ENCODE measurements at regions not wholly inside any gene's neighbourhood (a gene's known extent, or its start where the extent isn't known, plus 50 kb on each side); places are given as distances from the start of the nearest gene placed in this dataset.

- no peak for DNase-seq
Measured at GRCh38 chr17:33516645-33517044, 223.6 kb upstream of the ASIC2 start.

- DNase-seq, result no peak
Measured at GRCh38 chr17:33517746-33518145, 224.7 kb upstream of the ASIC2 start.

GRCh38 chr17:33519692-33520091 is 226.6 kb upstream of the ASIC2 start:
- no peak for DNase-seq

- DNase-seq, result no peak
Measured at GRCh38 chr17:33520426-33521330, 227.6 kb upstream of the ASIC2 start.

- DNase-seq, result no peak
Measured at GRCh38 chr17:33521784-33522183, 228.7 kb upstream of the ASIC2 start.

- DNase-seq, result no peak
Measured at GRCh38 chr17:33522623-33523022, 229.5 kb upstream of the ASIC2 start.

- DNase-seq, result no peak
Measured at GRCh38 chr17:33523577-33523981, 230.5 kb upstream of the ASIC2 start.

- DNase-seq, result no peak
Measured at GRCh38 chr17:33525186-33525585, 232.1 kb upstream of the ASIC2 start.

GRCh38 chr17:33526717-33527116 is 233.6 kb upstream of the ASIC2 start:
- DNase-seq, result no peak

GRCh38 chr17:33527290-33527689 is 234.2 kb upstream of the ASIC2 start:
- DNase-seq, result no peak

GRCh38 chr17:33528846-33529245 is 235.8 kb upstream of the ASIC2 start:
- no peak for DNase-seq

GRCh38 chr17:33529816-33530215 is 236.7 kb upstream of the ASIC2 start:
- no peak for DNase-seq

GRCh38 chr17:33531311-33531710 is 238.2 kb upstream of the ASIC2 start:
- no peak for DNase-seq

GRCh38 chr17:33534087-33534486 is 241.0 kb upstream of the ASIC2 start:
- no peak for DNase-seq

- no peak for DNase-seq
Measured at GRCh38 chr17:33545124-33545523, 252.0 kb upstream of the ASIC2 start.

GRCh38 chr17:33550261-33550660 is 257.2 kb upstream of the ASIC2 start:
- DNase-seq, result no peak

- no peak for DNase-seq
Measured at GRCh38 chr17:33551075-33551474, 258.0 kb upstream of the ASIC2 start.

GRCh38 chr17:33551911-33552310 is 258.8 kb upstream of the ASIC2 start:
- no peak for DNase-seq

- DNase-seq, result no peak
Measured at GRCh38 chr17:33560165-33560564, 267.1 kb upstream of the ASIC2 start.

- no peak for DNase-seq
Measured at GRCh38 chr17:33560871-33561270, 267.8 kb upstream of the ASIC2 start.

- no peak for DNase-seq
Measured at GRCh38 chr17:33561569-33562334, 268.7 kb upstream of the ASIC2 start.

- DNase-seq, result no peak
Measured at GRCh38 chr17:33562792-33563191, 269.7 kb upstream of the ASIC2 start.

GRCh38 chr17:33564146-33564545 is 271.1 kb upstream of the ASIC2 start:
- DNase-seq, result no peak

GRCh38 chr17:33567223-33567622 is 274.1 kb upstream of the ASIC2 start:
- no peak for DNase-seq

All from NCI-H524 treated with DMSO at 0.1 percent for 48 hours (cell line).